ENCODE measurements at regions not wholly inside any gene's neighbourhood (a gene's known extent, or its start where the extent isn't known, plus 50 kb on each side); places are given as distances from the start of the nearest gene placed in this dataset.

DNA sequence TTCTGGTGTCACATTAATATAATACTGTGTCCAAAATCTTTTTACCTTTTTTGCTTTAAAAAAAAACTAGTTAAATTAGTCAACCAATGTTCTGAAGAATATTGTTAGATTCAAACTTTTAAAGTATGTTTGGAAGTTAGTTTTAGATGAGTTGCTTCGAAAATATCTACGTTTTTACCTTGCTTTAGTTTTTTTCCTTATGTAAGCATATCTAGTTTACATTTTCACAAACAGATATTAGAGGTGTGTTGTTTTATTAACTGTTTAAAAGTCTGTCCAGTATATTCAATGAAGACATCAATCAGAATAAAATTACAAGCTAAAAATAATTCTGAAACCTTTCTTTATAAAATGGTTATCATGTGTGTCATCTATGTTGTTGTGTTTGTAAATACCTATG lies 375.0 kb upstream of the BTBD3 start:
- no peak for TF ChIP-seq SIN3A (IDR thresholded peaks at IDR 0.05; ENCODE audit: borderline replicate concordance, insufficient read depth, low read depth, low read length)
- TF ChIP-seq, protein P1, sequence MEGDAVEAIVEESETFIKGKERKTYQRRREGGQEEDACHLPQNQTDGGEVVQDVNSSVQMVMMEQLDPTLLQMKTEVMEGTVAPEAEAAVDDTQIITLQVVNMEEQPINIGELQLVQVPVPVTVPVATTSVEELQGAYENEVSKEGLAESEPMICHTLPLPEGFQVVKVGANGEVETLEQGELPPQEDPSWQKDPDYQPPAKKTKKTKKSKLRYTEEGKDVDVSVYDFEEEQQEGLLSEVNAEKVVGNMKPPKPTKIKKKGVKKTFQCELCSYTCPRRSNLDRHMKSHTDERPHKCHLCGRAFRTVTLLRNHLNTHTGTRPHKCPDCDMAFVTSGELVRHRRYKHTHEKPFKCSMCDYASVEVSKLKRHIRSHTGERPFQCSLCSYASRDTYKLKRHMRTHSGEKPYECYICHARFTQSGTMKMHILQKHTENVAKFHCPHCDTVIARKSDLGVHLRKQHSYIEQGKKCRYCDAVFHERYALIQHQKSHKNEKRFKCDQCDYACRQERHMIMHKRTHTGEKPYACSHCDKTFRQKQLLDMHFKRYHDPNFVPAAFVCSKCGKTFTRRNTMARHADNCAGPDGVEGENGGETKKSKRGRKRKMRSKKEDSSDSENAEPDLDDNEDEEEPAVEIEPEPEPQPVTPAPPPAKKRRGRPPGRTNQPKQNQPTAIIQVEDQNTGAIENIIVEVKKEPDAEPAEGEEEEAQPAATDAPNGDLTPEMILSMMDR (IDR thresholded peaks at IDR 0.05) = no peak
- TF ChIP-seq TCF7L2 (IDR thresholded peaks at IDR 0.05; ENCODE audit: low read depth, low read length) = no peak

Data from Panc1 (cell line).